Immature natural killer cell (primary cell): ENCODE measurements at regions not wholly inside any gene's neighbourhood (a gene's known extent, or its start where the extent isn't known, plus 50 kb on each side); places are given as distances from the start of the nearest gene placed in this dataset.
"Not testable (repeated sequence)": the region's sequence is repeated elsewhere in the genome, so short reads cannot be mapped to it uniquely, and the experiment has no call there.

Source experiments
- DNase-seq, 3 donors: peaks; one replicate each; pipeline ENCODE4 v3.0.0; 2022; ENCODE audit warnings: mixed read lengths in 1 of 3
- H3K27ac Mint-ChIP-seq, 6 donors: one replicate each; pipeline ENCODE4 v1.8.0; 2020; ENCODE audit warnings: mixed read lengths in 6 of 6, mild to moderate bottlenecking in 5 of 6, inconsistent platforms in 4 of 6, moderate library complexity in 3 of 6
- H3K27me3 Mint-ChIP-seq, 3 donors: one replicate each; pipeline ENCODE4 v1.8.0; 2020 to 2021; ENCODE audit warnings: low read depth in 3 of 3, mild to moderate bottlenecking in 3 of 3, mixed read lengths in 3 of 3, moderate library complexity in 3 of 3, inconsistent platforms in 1 of 3
- H3K36me3 Mint-ChIP-seq, 3 donors: one replicate each; pipeline ENCODE4 v1.8.0; 2020; ENCODE audit warnings: mixed read lengths in 3 of 3, inconsistent platforms in 2 of 3, mild to moderate bottlenecking in 2 of 3
- H3K4me1 Mint-ChIP-seq, 2 donors: one replicate each; pipeline ENCODE4 v1.8.0; 2020; ENCODE audit warnings: inconsistent platforms in 2 of 2, mild to moderate bottlenecking in 2 of 2, mixed read lengths in 2 of 2, moderate library complexity in 1 of 2
- H3K4me3 Mint-ChIP-seq, 5 donors: one replicate each; pipeline ENCODE4 v1.8.0; 2020; ENCODE audit warnings: mild to moderate bottlenecking in 5 of 5, mixed read lengths in 5 of 5, inconsistent platforms in 3 of 5, moderate library complexity in 3 of 5
- H3K9me3 Mint-ChIP-seq, 6 donors: one replicate each; pipeline ENCODE4 v1.8.0; 2020; ENCODE audit warnings: mild to moderate bottlenecking in 6 of 6, mixed read lengths in 6 of 6, inconsistent platforms in 4 of 6, moderate library complexity in 3 of 6

DNA sequence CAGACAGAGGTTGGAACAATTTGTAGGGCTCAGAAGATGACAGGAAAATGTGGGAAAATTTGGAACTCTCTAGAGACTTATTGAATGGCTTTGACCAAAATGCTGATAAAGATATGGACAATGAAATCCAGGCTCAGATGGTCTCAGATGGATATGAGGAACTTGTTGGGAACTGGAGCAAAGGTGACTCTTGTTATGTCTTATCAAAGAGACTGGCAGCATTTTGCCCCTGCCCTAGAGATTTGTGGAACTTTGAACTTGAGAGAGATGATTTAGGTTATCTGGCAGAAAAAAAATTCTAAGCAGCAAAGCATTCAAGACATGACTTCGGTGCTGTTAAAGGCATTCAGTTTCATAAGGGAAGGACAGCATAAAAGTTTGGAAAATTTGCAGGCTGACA lies 347.9 kb upstream of the RPS23 start:
- not testable (repeated sequence) for H3K4me3 Mint-ChIP-seq, H3K27ac Mint-ChIP-seq, H3K9me3 Mint-ChIP-seq, DNase-seq, H3K4me1 Mint-ChIP-seq, H3K27me3 Mint-ChIP-seq, H3K36me3 Mint-ChIP-seq

DNA sequence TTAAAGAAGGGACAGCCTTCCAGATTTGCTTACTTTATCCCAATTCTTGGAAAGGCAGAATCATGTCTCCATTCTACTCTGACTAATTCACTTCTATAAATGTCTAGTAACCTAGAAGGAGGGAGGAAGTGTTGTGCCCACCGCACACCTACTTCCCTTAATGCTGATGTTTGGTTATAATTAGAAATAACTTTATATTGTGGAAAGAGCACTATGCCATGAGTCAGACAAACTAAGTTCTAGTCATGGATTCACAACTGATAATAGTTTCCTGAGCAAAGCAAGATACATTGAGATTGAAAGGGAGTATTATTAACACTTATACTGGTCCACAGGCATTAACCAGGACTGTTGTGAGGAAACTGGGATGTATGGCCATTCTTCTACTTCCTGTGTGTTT lies 345.9 kb upstream of the RPS23 start:
- Mint-ChIP-seq H3K27ac (no peak overlapping the region), H3K27me3 (peaks cover 0 to 2% (median 0%) of the 10 kb centered on the region in 3 donors), H3K4me3 (no peak overlapping the region), H3K9me3 (peaks cover 0 to 4% (median 0%) of the 10 kb centered on the region in 6 donors), H3K4me1 (peaks cover 9 to 13% of the 10 kb centered on the region in 2 donors), H3K36me3 (peaks cover 0 to 4% (median 0%) of the 10 kb centered on the region in 3 donors)
- no peak for DNase-seq

- H3K4me3 Mint-ChIP-seq, result no peak overlapping the region
- no peak for DNase-seq
- peaks cover 0 to 5% (median 0%) of the 10 kb centered on the region in 6 donors for H3K9me3 Mint-ChIP-seq
- peaks cover 9 to 13% of the 10 kb centered on the region in 2 donors for H3K4me1 Mint-ChIP-seq
- no peak overlapping the region for H3K27ac Mint-ChIP-seq
- no peaks in the 10 kb centered on the region for H3K27me3 Mint-ChIP-seq
- H3K36me3 Mint-ChIP-seq, result peaks cover 0 to 4% (median 0%) of the 10 kb centered on the region in 3 donors
These were observed 344.8 kb upstream of the RPS23 start for GRCh38 chr5:82622711-82623514.

- Mint-ChIP-seq H3K27ac (no peak overlapping the region), H3K4me1 (peaks cover 9 to 13% of the 10 kb centered on the region in 2 donors), H3K4me3 (no peak overlapping the region), H3K36me3 (peaks cover 0 to 4% (median 0%) of the 10 kb centered on the region in 3 donors), H3K27me3 (peaks cover 0 to 2% (median 2%) of the 10 kb centered on the region in 3 donors), H3K9me3 (peaks cover 0 to 5% (median 0%) of the 10 kb centered on the region in 6 donors)
- DNase-seq, result no peak
These were observed 344.1 kb upstream of the RPS23 start for GRCh38 chr5:82622205-82622604.

DNA sequence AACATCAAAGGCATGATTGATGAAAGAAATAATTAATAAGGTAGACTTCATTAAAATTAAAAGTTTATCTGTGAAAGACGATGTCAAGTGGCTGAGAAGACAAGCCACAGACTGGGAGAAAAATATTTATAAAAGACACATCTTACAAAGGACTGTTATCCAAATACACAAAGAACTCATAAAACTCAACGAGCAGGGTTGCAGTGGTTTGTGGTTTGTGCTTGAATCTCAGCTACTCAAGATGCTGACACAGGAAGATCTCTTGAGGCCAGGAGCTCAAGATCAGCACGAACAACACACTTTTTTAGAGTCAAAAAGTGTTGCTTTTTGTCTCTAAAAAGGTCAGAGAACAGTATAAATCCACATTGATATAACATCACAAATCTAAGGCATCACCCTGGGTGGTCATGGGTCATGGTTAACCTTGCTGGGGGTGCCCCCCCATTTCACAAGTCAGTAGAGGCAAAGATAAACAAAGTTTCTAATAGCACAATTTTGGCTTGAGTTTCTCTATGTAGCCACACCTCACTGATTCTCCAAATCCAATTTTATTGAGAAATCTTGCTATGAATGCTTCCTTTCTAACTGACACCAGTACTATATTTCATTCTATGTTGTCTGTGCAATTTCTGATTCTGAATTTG lies 342.9 kb upstream of the RPS23 start:
- Mint-ChIP-seq H3K4me1 (peaks cover 9 to 13% of the 10 kb centered on the region in 2 donors), H3K27me3 (peaks cover 0 to 3% (median 2%) of the 10 kb centered on the region in 3 donors), H3K4me3 (no peak overlapping the region), H3K36me3 (peaks cover 0 to 4% (median 0%) of the 10 kb centered on the region in 3 donors), H3K27ac (peak overlapping the region in 2 of 6 donors; percentile 63 to 64), H3K9me3 (peaks cover 0 to 5% (median 0%) of the 10 kb centered on the region in 6 donors)
- DNase-seq, result no peak

GRCh38 chr5:82619097-82619496 lies 340.9 kb upstream of the RPS23 start:
- peaks cover 1 to 3% (median 3%) of the 10 kb centered on the region in 3 donors for H3K27me3 Mint-ChIP-seq
- H3K9me3 Mint-ChIP-seq, result peaks cover 0 to 10% (median 1%) of the 10 kb centered on the region in 6 donors
- H3K27ac Mint-ChIP-seq, result no peak overlapping the region
- no peak for DNase-seq
- no peak overlapping the region for H3K4me3 Mint-ChIP-seq
- H3K36me3 Mint-ChIP-seq, result peaks cover 0 to 4% (median 2%) of the 10 kb centered on the region in 3 donors
- peaks cover 9 to 13% of the 10 kb centered on the region in 2 donors for H3K4me1 Mint-ChIP-seq

GRCh38 chr5:82614706-82615105 lies 336.6 kb upstream of the RPS23 start:
- H3K36me3 Mint-ChIP-seq, result peaks cover 0 to 3% (median 0%) of the 10 kb centered on the region in 3 donors
- no peaks in the 10 kb centered on the region for H3K4me1 Mint-ChIP-seq
- H3K27ac Mint-ChIP-seq, result no peak overlapping the region
- no peak overlapping the region for H3K4me3 Mint-ChIP-seq
- H3K9me3 Mint-ChIP-seq, result peaks cover 0 to 10% (median 1%) of the 10 kb centered on the region in 6 donors
- no peak for DNase-seq
- H3K27me3 Mint-ChIP-seq, result peaks cover 2 to 3% (median 3%) of the 10 kb centered on the region in 3 donors

DNA sequence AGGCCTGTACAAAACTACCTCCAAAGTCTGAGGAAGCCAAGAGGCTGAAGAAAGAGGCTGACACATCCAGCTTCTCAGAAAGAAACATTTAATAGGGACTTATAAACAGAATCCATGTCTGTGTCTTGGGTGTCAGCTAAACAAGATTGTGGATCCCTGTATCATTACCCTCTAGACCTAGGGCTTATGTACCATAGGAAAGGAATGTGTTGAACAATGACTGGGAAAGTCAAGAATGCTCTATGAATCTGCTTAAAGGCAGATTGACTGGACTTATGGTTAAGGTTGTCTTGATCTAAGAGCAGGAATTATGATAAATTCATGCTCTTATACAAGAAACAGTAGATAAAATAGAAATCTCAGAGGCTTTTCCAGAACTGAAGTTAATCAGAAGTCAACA lies 335.7 kb upstream of the RPS23 start:
- Mint-ChIP-seq H3K4me3 (no peak overlapping the region), H3K27me3 (peaks cover 2 to 3% (median 3%) of the 10 kb centered on the region in 3 donors), H3K9me3 (peaks cover 0 to 7% (median 1%) of the 10 kb centered on the region in 6 donors)

DNA sequence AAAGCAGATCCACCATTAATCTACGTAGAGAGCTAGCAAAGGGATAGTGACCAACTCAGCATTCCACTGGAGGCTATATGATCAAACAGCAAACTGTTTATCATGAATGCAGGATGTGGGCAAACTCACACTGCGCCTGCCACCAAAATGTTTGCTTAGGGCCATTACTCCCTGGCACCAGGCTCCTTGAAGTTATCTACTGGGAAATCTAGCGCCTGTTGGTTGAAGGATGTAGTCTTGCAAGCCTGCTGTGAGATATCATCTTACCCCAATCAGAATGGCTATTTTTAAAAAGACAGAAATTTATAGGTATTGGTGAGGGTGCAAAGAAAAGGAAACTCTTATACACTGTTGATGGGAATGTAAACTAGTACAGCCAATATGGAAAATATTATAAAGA lies 332.5 kb upstream of the RPS23 start:
- Mint-ChIP-seq H3K4me1 (no peaks in the 10 kb centered on the region), H3K27ac (no peak overlapping the region), H3K4me3 (no peak overlapping the region), H3K27me3 (peaks cover 1 to 5% (median 3%) of the 10 kb centered on the region in 3 donors), H3K9me3 (peaks cover 0 to 7% (median 4%) of the 10 kb centered on the region in 6 donors), H3K36me3 (peaks cover 0 to 3% (median 0%) of the 10 kb centered on the region in 3 donors)
- no peak for DNase-seq

More for the DNA sequence above, 335.7 kb upstream of the RPS23 start:
- Mint-ChIP-seq H3K27ac (no peak overlapping the region), H3K36me3 (peaks cover 0 to 3% (median 0%) of the 10 kb centered on the region in 3 donors), H3K4me1 (no peaks in the 10 kb centered on the region)
- no peak for DNase-seq

DNA sequence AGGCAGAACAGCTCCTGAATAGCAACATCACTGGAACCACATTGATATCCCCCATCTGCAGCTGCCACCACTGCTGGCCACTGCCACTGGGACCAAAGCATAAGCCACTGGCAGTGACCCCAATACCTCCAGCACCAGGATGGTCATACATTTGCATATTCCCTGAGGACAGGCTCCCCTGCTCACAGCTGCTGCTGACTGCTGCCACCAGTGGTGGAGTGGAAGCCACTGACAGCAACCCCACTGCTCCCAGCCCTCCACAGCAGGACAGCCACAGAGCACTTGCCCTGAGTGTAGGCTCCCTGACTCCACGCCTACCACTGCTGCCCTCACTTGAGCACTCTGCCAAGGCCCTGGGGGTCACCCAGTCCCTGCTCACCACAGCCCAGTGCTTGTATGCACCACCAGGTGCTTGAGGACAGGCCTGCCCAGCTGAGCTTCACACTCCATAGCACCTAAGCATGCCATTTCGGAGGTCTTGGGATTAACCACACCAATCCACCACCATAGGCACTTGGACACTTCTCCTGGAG lies 327.4 kb upstream of the RPS23 start:
- H3K4me1 Mint-ChIP-seq, result no peaks in the 10 kb centered on the region
- no peak overlapping the region for H3K27ac Mint-ChIP-seq
- no peak overlapping the region for H3K4me3 Mint-ChIP-seq
- no peaks in the 10 kb centered on the region for H3K36me3 Mint-ChIP-seq
- H3K9me3 Mint-ChIP-seq, result peaks cover 0 to 7% (median 0%) of the 10 kb centered on the region in 6 donors
- peaks cover 0 to 8% (median 6%) of the 10 kb centered on the region in 3 donors for H3K27me3 Mint-ChIP-seq
- no peak for DNase-seq

GRCh38 chr5:82603033-82603987 lies 325.2 kb upstream of the RPS23 start:
- Mint-ChIP-seq H3K9me3 (peaks cover 0 to 4% (median 0%) of the 10 kb centered on the region in 6 donors), H3K4me1 (no peaks in the 10 kb centered on the region), H3K36me3 (no peaks in the 10 kb centered on the region), H3K27ac (no peak overlapping the region), H3K27me3 (peaks cover 0 to 7% (median 6%) of the 10 kb centered on the region in 3 donors), H3K4me3 (no peak overlapping the region)
- DNase-seq, result no peak

DNA sequence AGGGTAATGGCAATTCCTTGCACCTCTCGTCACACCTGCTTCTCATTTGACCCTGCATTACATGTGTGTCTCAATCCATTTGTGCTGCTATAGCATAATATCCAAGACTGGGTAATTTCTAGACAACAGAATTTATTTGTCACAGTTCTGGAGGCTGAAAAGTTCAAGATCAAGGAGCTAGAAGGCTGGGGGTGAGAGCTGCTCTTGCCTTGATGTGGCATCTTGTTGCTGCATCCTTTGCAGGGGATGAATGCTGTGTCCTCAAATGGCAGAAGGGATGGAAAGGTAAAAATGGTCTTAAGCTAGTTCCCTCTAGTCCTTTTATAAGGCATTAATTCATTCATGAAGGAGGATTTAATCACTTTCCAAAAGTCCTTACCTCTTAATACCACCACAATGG lies 323.7 kb upstream of the RPS23 start:
- Mint-ChIP-seq H3K36me3 (no peaks in the 10 kb centered on the region), H3K9me3 (no peaks in the 10 kb centered on the region), H3K4me3 (no peak overlapping the region), H3K4me1 (no peaks in the 10 kb centered on the region), H3K27ac (no peak overlapping the region), H3K27me3 (peaks cover 0 to 7% (median 6%) of the 10 kb centered on the region in 3 donors)
- no peak for DNase-seq

DNA sequence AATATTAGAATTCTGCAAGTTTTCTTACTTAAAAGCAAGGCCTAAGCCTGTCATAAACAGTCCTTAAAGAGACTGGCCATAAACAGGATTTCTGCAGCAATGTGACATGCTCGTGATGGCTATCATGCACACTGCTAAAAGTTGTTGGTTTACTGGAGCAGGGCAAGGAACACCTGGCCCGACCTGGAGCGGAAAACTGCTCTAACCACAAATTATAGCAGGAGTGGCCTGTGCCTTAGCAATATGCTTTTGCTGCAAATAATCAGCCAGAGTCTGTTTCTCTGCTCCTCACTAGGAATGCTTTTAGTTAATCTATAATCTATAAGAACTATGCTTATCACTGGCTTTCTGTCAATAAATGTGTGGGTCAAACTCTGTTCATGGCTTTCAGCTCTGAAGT lies 322.9 kb upstream of the RPS23 start:
- H3K4me3 Mint-ChIP-seq, result no peak overlapping the region
- no peak for DNase-seq
- H3K9me3 Mint-ChIP-seq, result no peaks in the 10 kb centered on the region
- no peaks in the 10 kb centered on the region for H3K4me1 Mint-ChIP-seq
- no peaks in the 10 kb centered on the region for H3K36me3 Mint-ChIP-seq
- no peak overlapping the region for H3K27ac Mint-ChIP-seq
- H3K27me3 Mint-ChIP-seq, result peaks cover 0 to 5% (median 4%) of the 10 kb centered on the region in 3 donors
